ENCODE measurements at regions not wholly inside any gene's neighbourhood (a gene's known extent, or its start where the extent isn't known, plus 50 kb on each side); places are given as distances from the start of the nearest gene placed in this dataset.
"Not testable (repeated sequence)": the region's sequence is repeated elsewhere in the genome, so short reads cannot be mapped to it uniquely, and the experiment has no call there.

DNA sequence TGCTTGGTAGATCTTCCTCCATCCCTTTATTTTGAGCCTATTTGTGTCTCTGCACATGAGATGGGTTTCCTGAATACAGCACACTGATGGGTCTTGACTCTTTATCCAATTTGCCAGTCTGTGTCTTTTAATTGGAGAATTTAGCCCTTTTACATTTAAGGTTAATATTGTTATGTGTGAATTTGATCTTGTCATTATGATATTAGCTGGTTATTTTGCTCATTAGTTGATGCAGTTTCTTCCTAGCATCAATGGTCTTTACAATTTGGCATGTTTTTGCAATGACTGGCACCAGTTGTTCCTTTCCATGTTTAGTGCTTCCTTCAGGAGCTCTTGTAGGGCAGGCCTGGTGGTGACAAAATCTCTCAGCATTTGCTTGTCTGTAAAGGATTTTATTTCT is 72.4 kb downstream of the HNRNPD start:
- not testable (repeated sequence) for FAIRE-seq

GRCh38 chr4:82293304-82293703 is 80.5 kb downstream of the HNRNPD start:
- no peak for FAIRE-seq

DNA sequence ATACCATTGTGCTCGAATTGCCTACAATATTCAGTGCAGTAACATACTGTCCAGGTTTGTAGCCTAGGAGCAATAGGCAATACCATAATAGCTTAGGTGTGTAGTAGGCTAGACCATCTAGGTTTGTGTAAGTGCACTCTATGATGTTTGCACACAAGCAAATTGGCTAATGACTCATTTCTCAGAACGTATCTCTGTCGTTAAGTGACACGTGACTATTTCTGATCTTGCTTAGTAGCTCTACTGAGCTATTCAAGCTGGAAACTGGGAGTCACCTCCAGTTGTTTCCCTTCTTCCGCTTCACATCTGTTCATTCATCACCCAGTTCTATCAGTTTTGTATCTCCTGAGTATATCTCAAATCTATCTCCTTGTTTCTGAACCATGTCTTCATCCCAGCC is 86.1 kb downstream of the HNRNPD start:
- FAIRE-seq: no peak

DNA sequence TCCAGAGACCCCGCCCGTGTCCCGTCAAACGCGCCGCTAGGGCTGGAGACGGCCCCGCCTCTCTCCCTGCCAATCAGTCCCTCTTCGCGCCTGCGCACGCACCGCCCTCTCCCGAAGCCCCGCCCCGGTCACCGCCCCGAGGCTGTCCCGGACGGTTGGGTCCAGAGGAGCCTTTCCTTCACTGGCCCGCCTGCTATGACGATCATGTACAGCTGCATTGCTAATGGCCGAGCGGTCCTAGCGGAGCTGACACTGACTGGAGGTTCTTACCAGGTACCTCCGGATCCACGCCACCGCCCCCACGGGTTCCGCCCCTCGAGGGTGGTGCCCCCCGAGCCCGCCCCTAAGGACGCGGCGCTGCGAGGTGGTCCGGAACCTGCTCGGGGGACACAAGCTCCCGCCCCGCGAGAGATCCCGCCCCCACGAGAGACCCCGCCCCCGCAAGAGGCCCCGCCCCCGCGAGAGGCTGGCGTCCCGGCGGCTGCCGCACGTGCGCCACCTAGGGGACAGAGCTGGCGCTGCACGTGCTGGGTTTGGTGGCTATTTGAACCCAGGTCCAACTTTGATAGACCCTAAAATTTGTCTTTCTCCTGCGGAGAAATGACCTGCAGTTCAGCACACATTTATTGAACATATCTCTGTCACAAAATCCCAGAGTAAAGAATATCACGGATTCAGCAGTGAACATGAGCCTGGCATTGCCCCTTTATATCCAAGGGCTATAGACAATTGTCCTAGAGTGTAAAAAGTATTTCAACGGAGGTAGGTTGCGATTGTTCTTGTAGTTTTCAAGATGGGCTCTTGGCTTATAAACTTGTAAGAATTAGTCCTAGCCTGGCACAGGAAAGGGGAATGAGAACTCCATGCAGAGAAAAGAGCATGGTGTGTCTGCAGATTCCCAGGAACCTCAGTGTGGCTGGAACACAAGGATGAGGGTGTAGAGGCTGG is 88.7 kb downstream of the HNRNPD start:
- peak; percentile 93 for FAIRE-seq

GRCh38 chr4:82284475-82284857 is 89.3 kb downstream of the HNRNPD start:
- FAIRE-seq: no peak

DNA sequence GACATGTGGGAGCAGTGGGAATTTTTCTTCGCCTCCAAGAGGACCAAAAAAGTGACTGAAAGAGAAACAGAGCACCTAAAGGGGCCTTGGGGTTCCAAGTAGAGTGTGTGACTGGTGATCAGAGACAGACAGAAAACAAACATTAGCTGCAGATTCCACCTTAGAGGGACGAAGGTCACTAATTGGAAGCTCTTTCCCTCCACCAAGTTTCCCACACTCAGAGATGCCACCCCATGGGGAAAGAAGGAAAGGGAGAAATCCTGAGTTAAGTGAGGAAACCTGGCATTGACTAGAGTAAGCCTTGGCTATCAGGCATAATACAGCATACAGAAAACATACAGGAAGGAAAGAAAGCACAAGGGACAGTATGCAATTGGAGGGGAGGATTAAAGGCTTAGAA is 90.9 kb downstream of the HNRNPD start:
- FAIRE-seq: no peak

DNA sequence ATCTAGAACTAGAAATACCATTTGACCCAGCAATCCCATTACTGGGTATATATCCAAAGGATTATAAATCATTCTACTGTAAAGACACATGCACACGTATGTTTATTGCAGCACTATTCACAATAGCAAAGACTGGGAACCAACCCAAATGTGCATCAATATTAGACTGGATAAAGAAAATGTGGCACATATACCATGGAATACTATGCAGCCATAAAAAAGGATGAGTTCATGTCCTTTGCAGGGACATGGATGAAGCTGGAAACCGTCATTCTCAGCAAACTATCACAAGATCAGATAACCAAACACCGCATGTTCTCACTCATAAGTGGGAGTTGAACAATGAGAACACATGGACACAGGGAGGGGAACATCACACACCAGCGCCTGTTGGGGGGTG is 94.2 kb downstream of the HNRNPD start:
- FAIRE-seq: not testable (repeated sequence)

- FAIRE-seq: no peak
Observed at GRCh38 chr4:82276332-82276640, 97.5 kb downstream of the HNRNPD start.

DNA sequence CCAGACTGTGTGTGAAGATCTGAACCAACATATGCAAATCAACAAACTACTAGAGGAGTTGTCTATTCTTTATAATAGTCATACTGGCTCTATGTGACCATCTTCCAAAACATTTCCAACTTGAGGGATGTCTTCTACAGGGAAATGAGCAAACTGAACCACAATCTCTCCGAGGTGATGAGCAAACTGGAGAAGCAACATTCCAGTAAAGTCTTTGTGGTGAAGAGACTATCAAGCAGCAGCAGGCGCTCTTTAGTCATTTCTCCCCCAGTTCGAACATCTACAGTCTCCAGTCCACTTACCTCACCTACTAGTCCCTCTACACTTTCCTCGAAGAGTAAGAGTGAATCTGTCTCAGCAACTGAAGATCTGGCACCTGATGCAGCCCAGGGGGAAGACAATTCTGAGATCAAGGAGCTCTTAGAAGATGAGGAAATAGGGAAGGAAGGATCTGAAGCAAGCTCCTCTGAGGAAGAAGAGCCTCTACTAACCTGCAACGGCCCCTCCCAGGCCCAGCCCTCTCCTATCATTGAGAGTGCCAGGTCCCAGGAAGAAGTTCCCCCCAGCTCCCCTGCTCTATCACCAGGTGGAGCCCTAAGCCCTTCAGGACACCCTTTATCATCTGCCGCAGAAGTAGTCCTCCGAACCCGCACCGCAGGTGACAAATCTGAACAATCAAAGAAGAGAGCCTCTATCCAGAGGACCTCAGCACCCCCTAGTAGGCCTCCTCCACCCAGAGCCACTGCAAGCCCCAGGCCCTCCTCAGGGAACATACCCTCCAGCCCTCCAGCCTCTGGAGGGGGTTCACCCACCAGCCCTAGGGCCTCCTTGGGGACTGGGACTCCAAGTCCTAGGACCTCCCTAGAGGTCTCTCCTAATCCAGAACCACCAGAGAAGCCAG is 98.1 kb downstream of the HNRNPD start:
- FAIRE-seq: no peak

DNA sequence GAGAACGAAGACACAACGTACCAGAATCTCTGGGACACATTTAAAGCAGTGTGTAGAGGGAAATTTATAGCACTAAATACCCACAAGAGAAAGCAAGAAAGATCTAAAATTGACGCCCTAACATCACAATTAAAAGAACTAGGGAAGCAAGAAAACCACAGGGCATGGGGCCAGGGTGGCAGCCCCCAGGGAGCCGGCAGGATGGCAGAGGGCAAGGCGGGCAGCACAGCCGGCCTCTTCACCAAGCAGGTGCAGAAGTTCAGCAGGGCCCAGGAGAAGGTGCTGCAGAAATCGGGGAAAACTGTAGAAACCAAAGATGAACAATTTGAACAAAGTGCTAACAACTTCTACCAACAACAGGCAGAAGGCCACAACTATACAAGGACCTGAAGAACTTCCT is 99.1 kb downstream of the HNRNPD start:
- not testable (repeated sequence) for FAIRE-seq

DNA sequence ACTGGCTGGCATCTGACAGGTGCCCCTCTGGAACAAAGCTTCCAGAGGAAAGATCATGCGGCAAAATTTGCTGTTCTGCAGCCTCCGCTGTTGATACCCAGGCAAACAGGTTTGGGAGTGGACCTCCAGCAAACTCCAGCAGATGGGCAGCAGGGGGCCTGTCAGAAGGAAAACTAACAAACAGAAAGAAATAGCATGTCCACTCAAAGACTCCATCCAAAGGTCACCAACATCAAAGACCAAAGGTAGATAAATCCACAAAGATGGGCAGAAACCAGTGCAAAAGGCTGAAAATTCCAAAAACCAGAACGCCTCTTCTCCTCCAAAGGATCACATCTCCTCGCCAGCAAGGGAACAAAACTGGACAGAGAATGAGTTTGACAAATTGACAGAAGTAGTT is 101.3 kb downstream of the HNRNPD start:
- not testable (repeated sequence) for FAIRE-seq

DNA sequence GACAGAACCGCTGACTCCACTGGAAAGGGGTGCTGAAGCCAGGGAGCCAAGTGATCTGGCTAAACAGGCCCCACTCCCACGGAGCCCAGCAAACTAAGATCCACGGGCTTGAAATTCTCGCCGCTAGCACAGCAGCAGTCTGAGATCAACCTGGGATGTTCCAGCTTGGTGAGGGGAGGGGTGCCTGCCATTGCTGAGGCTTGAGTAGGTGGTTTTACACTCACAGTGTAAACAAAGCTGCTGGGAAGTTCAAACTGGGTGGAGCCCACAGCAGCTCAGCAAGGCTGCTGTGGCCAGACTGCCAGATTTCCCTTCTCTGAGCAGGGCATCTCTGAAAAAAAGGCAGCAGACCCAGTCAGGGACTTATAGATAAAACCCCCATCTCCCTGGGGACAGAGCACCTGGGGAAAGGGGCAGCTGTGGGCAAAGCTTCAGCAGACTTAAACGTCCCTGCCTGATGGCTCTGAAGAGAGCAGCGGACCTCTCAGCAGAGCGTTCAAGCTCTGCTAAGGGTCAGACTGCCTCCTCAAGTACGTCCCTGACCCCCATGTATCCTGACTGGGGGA is 101.8 kb downstream of the HNRNPD start:
- not testable (repeated sequence) for FAIRE-seq

GRCh38 chr4:82268826-82269193 is 105.0 kb downstream of the HNRNPD start:
- no peak for FAIRE-seq

GRCh38 chr4:82268050-82268825 is 105.6 kb downstream of the HNRNPD start:
- FAIRE-seq: peak; percentile 57

- FAIRE-seq: no peak
Observed at GRCh38 chr4:82267506-82267905, 106.3 kb downstream of the HNRNPD start.

- no peak for FAIRE-seq
Observed at GRCh38 chr4:82266345-82266744, 107.4 kb downstream of the HNRNPD start.

GRCh38 chr4:82261084-82261483 is 112.7 kb downstream of the HNRNPD start:
- no peak for FAIRE-seq

DNA sequence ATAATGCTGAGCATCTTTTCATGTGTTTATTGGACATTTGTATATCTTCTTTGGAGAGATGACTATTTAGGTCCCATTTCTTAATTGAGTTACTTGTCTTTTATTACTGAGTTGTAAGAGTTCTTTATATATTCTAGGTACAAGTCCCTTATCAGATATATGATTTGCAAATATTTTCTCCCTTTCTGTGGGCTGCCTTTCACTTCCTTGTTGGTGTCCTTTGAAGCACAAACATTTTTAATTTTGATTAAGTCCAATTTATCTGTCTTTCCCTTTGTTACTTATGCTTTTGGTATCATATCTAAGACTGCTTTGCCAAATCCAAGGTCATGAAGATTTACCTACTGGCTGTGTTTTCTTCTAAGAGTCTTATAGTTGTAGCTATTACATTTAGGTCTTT is 113.2 kb downstream of the HNRNPD start:
- no peak for FAIRE-seq

GRCh38 chr4:82256718-82257117 is 117.1 kb downstream of the HNRNPD start:
- no peak for FAIRE-seq

DNA sequence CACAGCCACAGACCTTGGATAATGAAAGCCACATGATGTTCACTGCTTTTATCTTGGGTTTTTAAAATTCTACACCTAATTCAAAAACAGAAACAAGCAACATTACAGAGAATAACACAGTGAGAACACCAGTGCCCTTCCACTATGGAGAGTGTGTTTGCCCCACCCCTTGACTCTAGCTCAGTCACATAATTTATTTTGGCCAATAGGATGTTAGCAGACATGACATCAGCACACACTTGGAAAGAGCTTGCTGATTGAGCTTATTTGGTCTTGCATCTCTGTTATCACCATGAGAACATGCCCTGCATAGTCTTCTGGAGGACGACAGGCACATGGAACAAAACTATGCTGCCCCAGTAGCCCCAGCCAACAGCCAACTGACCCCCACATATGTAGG is 118.1 kb downstream of the HNRNPD start:
- FAIRE-seq: no peak

GRCh38 chr4:82248903-82249632 is 124.7 kb downstream of the HNRNPD start:
- FAIRE-seq: no peak

DNA sequence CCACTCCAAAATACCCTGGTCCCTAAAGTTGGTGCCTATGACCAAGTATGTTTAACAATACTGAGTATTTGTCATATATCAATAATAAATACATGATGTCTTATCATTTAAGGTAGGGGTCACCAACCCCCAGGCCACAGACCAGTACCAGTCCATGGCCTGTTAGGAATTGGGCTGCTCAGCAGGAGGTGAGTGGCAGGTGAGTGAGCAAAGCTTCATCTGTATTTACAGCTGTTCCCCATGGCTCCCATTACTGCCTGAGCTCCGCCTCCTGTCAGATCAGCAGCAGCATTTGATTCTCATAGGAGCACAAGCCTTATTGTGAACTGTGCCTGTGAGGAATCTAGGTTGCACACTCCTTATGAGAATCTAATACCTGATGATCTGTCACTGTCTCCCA is 126.2 kb downstream of the HNRNPD start:
- no peak for FAIRE-seq

Measured in endometrium (tissue), 2 donors.